Skeletal muscle tissue (tissue), 3 donors: ENCODE measurements at regions not wholly inside any gene's neighbourhood (a gene's known extent, or its start where the extent isn't known, plus 50 kb on each side); places are given as distances from the start of the nearest gene placed in this dataset.
"Not testable (repeated sequence)": the region's sequence is repeated elsewhere in the genome, so short reads cannot be mapped to it uniquely, and the experiment has no call there.

Experiments
- H3K27ac ChIP-seq: one replicate; pipeline ENCODE4 v1.7.0; 2013; ENCODE audit warnings: mild to moderate bottlenecking, low read depth, low read length, inconsistent platforms
- H3K27me3 ChIP-seq, 3 donors: one replicate each; pipeline ENCODE4 v1.7.0; 2013; ENCODE audit warnings: low read length in 3 of 3; ENCODE audit not compliant: control insufficient read depth in 3 of 3, insufficient read depth in 3 of 3
- H3K36me3 ChIP-seq, 3 donors: one replicate each; pipeline ENCODE4 v1.7.0; 2013; ENCODE audit warnings: low read length in 3 of 3; ENCODE audit not compliant: control insufficient read depth in 3 of 3, insufficient read depth in 3 of 3
- H3K4me1 ChIP-seq, 3 donors: one replicate each; pipeline ENCODE4 v1.7.0; 2013; ENCODE audit warnings: low read length in 3 of 3, mild to moderate bottlenecking in 3 of 3; ENCODE audit not compliant: control insufficient read depth in 3 of 3, insufficient read depth in 3 of 3
- H3K4me3 ChIP-seq, 3 donors: one replicate each; pipeline ENCODE4 v1.7.0; 2013; ENCODE audit warnings: low read length in 3 of 3
- H3K9ac ChIP-seq, 3 donors: one replicate each; pipeline ENCODE4 v1.7.0; 2013; ENCODE audit warnings: low read length in 3 of 3, mild to moderate bottlenecking in 3 of 3, moderate library complexity in 2 of 3, low read depth in 1 of 3
- H3K9me3 ChIP-seq, 3 donors: one replicate each; pipeline ENCODE4 v1.7.0; 2013; ENCODE audit warnings: low read length in 3 of 3; ENCODE audit not compliant: control insufficient read depth in 3 of 3
- donor health status: Osteomylitis.

DNA sequence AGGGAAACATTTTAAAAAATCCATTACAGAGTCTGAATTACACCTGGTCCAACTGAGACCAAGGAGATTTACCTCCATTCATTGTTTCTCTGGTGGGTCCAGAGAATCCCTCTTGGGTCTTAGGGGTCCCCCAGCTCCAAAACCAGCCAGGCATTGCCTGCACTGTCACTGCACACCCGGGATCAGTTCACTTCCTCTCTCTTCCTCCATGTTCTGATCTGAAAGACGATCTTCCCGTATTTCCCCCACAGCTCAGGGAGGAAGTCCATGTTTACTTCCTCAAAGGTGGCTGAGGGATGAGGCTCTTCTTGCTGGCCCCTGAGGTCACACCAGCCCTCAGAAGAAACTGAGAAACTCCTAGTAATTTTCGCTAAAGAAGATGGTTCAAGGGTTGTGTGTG, 159.7 kb downstream of the BMP7 start:
- Histone ChIP-seq H3K4me3 (no peak overlapping the region), H3K27ac (no peak overlapping the region), H3K9me3 (peaks cover 0 to 2% (median 0%) of the 10 kb centered on the region in 3 donors), H3K9ac (no peak overlapping the region), H3K36me3 (no peaks in the 10 kb centered on the region), H3K27me3 (peaks cover 3 to 32% (median 5%) of the 10 kb centered on the region in 3 donors), H3K4me1 (peaks cover 0 to 4% (median 0%) of the 10 kb centered on the region in 3 donors)

DNA sequence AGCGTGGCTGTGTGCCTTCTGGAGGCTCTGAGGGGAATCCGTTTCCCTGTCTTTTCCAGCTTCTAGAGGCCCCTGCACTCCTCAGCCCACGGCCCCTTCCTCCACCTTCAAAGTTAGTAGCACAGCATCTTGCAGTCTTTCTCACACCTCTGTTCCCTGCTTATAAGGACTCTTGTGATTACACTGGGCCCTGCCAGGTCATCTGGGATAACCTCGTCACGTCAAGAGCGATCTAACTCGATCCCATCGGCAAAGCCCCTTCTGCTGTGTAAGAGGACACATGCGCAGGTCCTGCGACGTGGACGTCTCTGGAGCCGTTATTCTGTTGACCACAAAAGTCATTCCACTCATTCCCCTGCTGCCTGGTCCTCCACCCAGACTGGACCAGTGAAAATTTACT, 159.2 kb downstream of the BMP7 start:
- Histone ChIP-seq H3K4me1 (peaks cover 0 to 4% (median 0%) of the 10 kb centered on the region in 3 donors), H3K27me3 (peaks cover 3 to 32% (median 5%) of the 10 kb centered on the region in 3 donors), H3K27ac (no peak overlapping the region), H3K9ac (no peak overlapping the region), H3K36me3 (no peaks in the 10 kb centered on the region), H3K4me3 (no peak overlapping the region), H3K9me3 (peaks cover 0 to 2% (median 0%) of the 10 kb centered on the region in 3 donors)

DNA sequence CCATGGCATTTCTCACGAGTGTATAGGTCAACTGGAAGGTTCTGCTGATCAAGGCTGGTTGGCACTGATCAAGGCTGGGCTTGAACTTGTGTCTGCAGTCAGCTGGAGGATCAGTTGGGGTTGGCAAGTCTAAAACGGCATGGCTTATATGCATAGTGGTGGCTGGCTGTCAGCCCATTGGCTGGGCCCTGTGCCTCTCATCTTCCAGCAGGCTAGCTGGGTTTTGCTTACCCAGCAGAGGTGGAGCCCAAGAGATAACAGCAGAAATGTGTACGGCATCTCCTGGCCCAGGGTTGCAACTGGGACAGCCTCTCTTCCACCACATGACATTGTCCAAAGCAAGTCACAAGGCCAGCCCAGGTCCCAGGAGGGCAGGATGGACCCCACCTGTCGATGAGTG, 158.2 kb downstream of the BMP7 start:
- Histone ChIP-seq H3K4me3 (no peak overlapping the region), H3K9ac (no peak overlapping the region), H3K4me1 (peaks cover 0 to 4% (median 0%) of the 10 kb centered on the region in 3 donors), H3K27me3 (peaks cover 3 to 29% (median 5%) of the 10 kb centered on the region in 3 donors), H3K9me3 (peaks cover 0 to 2% (median 0%) of the 10 kb centered on the region in 3 donors), H3K36me3 (no peaks in the 10 kb centered on the region), H3K27ac (no peak overlapping the region)

DNA sequence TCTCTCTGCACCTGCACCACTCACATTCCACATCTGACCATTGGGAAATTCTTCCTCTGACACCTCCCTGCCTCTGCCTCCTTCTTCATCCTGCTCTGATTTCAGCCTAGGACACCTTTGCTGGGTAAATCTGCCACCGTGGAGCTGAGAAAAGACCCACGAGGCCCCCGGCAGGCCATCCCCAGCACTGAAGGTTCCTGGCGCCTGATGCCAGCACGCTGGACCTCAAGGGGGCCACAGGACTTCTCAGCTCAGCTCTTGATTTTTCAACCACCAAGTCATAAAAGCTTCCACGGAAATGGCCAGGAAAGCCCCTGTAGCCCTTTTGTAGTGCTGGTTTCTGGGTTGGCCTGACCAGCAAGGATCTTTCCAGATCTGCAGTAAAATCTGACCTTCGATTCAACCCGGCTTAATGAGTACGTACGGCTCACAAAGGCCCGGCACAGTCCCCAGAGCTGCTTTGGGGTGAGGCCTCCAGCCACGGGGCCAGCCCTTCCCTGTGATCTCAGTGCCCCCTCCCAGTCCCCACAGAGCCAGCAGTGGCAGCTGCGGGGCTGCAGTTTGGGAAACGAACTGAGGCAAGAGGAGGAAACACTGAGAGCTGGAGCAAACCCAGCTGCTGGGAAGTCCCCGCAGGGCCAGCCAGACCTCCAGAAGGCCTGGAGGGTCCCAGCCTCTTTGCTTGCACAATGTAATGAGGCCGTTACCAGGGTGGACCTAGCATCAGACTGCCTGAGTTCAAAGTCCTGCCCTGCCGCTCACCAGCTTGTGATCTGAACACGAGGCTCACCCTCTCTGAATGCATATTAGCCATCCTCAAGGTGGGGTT, 157.5 kb downstream of the BMP7 start:
- peaks cover 0 to 4% (median 0%) of the 10 kb centered on the region in 3 donors for H3K4me1 ChIP-seq
- no peak overlapping the region for H3K9ac ChIP-seq
- H3K4me3 ChIP-seq: no peak overlapping the region
- peaks cover 0 to 2% (median 0%) of the 10 kb centered on the region in 3 donors for H3K9me3 ChIP-seq
- H3K36me3 ChIP-seq: no peaks in the 10 kb centered on the region
- H3K27ac ChIP-seq: no peak overlapping the region
- peaks cover 3 to 29% (median 4%) of the 10 kb centered on the region in 3 donors for H3K27me3 ChIP-seq

DNA sequence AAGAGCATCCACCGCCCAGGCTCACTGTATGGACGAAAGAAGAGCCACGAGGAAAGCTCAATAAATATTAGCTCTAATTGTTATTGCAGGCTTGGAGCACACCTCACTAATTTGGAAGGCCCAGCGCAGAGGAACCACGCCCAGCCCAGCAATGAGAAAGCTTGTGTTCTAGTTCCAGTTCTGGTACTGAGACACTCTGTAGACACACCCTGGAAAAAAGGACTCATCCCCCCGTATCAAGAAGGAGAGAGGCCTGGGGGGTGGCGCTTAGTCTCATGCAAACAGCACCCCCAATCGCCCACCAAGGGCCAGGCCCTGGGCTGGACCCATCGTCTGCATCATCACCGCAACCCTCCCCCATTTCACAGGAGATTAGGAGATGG, 156.9 kb downstream of the BMP7 start:
- H3K27me3 ChIP-seq: peaks cover 0 to 23% (median 0%) of the 10 kb centered on the region in 3 donors

DNA sequence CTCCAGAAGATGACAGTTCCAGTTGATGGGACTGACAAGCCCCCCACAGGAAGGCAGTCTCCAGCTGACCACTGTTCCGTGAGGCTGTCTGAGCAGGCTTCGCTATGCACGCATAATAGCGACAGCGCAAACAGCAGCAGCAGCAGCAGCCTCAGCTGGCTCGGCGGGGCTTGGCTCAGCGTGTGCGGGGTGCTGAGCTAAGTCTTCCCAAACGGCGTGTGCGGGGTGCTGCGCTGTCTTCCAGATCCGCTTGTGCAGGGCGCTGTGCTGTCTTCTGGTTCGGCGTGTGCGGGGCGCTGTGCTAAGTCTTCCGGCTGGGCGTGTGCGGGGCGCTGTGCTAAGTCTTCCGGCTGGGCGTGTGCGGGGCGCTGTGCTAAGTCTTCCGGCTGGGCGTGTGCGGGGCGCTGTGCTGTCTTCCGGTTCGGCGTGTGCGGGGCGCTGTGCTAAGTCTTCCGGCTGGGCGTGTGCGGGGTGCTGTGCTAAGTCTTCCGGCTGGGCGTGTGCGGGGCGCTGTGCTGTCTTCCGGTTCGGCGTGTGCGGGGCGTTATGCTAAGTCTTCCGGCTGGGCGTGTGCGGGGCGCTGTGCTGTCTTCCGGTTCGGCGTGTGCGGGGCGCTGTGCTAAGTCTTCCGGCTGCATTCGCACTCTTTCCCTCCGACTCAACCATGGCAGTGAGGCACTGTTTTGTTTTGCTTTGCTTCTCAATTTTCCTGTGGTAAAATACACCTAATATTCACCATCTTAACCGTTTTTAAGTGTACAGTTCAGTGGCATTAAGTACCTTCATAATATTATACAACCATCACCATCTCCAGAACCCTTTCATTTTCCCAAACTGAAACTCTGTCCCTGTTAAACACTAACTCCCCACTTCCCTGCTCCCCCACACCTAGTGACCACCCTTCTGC, 156.1 kb downstream of the BMP7 start:
- H3K9me3 ChIP-seq, H3K27ac ChIP-seq, H3K36me3 ChIP-seq, H3K4me1 ChIP-seq, H3K9ac ChIP-seq, H3K4me3 ChIP-seq: not testable (repeated sequence)
- H3K27me3 ChIP-seq: peaks cover 0 to 25% (median 0%) of the 10 kb centered on the region in 3 donors

More for the DNA sequence above, 156.9 kb downstream of the BMP7 start:
- Histone ChIP-seq H3K27ac (no peak overlapping the region), H3K9ac (no peak overlapping the region), H3K4me3 (no peak overlapping the region), H3K9me3 (peaks cover 0 to 2% (median 0%) of the 10 kb centered on the region in 3 donors), H3K4me1 (peaks cover 0 to 4% (median 0%) of the 10 kb centered on the region in 3 donors), H3K36me3 (no peaks in the 10 kb centered on the region)

DNA sequence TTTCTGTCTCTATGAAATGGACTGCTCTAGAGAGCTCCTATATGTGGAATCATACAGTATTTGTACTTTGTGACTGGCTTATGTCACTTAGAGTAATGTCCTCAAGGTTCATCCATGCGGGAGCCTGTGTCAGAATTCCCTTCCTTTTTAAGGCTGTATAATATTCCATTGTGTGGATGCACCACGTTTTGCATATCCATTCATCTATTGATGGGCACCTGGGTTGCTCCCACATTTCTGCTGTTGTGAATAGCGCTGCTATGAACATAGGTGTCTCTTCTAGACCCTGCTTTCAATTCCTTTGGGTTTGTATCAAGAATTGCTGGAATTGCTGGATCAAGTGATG, 155.4 kb downstream of the BMP7 start:
- Histone ChIP-seq H3K9me3 (peaks cover 0 to under 1% (median 0%) of the 10 kb centered on the region in 3 donors), H3K27ac (no peak overlapping the region), H3K27me3 (peaks cover 0 to 22% (median 0%) of the 10 kb centered on the region in 3 donors), H3K4me3 (no peak overlapping the region), H3K4me1 (peaks cover 0 to 4% (median 0%) of the 10 kb centered on the region in 3 donors), H3K9ac (no peak overlapping the region), H3K36me3 (no peaks in the 10 kb centered on the region)

DNA sequence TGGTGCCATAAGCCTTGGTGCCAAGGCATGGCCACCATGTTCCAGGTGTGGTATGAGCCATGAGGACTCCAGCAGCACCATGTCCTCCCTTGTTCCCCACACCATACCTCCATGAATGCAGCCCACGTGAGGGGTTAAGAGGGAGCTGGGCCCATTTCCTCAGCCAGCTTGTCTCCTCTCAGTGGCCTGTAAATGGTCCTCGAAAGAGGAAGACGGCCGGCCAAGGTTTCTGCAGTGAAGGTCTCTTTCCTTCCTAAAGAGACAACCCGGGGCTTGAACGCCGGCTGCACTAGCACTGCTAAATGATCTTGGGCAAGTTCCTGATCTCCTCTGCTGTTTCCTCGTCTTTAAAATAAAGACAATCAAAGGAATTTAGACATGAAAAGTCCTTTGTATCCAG, 154.0 kb downstream of the BMP7 start:
- peaks cover 0 to 4% (median 0%) of the 10 kb centered on the region in 3 donors for H3K4me1 ChIP-seq
- peaks cover 0 to 25% (median 7%) of the 10 kb centered on the region in 3 donors for H3K27me3 ChIP-seq
- no peak overlapping the region for H3K4me3 ChIP-seq
- H3K36me3 ChIP-seq: no peaks in the 10 kb centered on the region
- H3K27ac ChIP-seq: no peak overlapping the region
- no peaks in the 10 kb centered on the region for H3K9me3 ChIP-seq
- H3K9ac ChIP-seq: no peak overlapping the region

DNA sequence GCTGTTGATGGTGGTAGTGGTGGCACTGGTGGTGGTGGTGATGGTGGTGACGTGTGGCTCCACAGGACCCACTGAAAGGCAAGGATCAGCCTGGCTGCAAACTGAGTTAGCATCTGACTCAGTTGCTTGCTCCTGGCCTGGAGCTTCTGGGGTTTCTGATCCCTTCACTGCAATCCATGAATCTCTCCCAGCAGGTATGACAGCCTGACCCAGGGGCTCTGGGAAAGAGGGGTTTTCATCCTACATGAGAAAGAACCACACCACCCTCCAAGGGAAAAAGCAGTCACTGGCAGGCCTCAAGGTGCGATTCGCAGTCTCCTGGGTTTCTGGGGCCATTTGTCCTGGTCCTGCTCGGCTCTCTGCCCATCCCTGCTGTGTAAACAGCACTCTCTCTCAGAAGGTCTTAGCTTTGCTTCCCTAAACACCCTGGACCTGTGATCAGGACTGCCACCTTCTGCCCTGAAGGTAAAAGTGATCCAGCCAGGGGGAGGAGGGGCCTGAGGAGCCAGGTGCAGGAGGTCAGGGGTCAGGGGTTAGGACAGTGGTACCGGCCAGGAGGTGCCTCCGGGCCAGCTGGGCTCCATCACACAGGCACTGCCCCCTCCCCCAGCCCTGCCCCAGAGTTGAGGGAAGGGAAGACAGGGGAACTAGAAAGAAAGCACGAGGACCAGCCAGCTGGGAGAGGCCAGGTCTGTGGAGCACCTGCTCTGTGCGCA, 152.0 kb downstream of the BMP7 start:
- Histone ChIP-seq H3K27me3 (peaks cover 0 to 14% (median 7%) of the 10 kb centered on the region in 3 donors), H3K9ac (no peak overlapping the region), H3K4me1 (no peaks in the 10 kb centered on the region), H3K9me3 (no peaks in the 10 kb centered on the region), H3K4me3 (no peak overlapping the region), H3K27ac (no peak overlapping the region), H3K36me3 (no peaks in the 10 kb centered on the region)
